ENCODE measurements at regions not wholly inside any gene's neighbourhood (a gene's known extent, or its start where the extent isn't known, plus 50 kb on each side); places are given as distances from the start of the nearest gene placed in this dataset.

DNA sequence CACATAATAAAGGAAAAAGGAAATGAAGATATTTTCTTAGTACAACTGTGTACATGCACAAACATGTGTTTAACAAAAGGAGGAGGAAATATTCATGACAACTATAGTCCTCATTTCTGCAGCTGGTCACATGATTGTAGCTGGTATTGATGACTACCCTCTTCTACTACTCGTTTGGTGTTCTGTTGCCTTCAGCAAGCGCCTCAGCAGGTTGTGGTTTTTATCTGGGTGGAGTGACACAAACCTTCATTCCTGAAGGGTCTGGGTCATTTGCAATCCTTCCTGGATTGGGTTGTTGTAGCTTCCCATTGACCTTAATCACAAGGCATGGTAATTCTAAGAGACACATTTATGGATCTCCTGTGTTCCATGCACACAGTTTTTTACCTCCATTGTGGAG lies 1009.9 kb upstream of the USP15 start:
- TF ChIP-seq CTCF (conservative IDR thresholded peaks at IDR 0.05) (no peak), ZFX (IDR thresholded peaks at IDR 0.05) (no peak)
